ENCODE measurements at regions not wholly inside any gene's neighbourhood (a gene's known extent, or its start where the extent isn't known, plus 50 kb on each side); places are given as distances from the start of the nearest gene placed in this dataset.

DNA sequence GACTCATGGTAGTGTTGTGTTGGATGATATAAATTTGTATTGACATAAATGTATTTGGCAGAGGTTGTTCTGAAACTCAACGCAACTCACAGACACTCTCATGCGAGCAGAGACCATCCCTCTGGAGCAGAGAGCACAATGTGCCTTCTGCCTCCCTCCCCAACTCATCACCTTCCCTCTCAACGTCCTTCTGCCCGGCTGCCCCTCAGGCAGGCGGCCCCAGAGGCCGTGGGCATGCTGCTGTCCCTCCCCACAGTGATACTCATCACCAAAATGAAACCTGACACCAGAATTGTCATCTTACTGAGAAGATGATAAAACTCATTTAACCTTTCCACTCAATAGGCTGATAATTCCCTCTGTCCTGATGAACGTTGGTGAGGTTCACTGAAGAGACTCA, 260.6 kb downstream of the ETS1 start:
- no peak for TF ChIP-seq EED (IDR thresholded peaks at IDR 0.05; ENCODE audit: low read depth)
- no peak for TF ChIP-seq FOXM1 (IDR thresholded peaks at IDR 0.05; ENCODE audit: low read depth, low read length)
- TF ChIP-seq BHLHE40 (IDR thresholded peaks at IDR 0.05; ENCODE audit: borderline replicate concordance in 1 of 2, low read depth in 2 of 2, low read length in 1 of 2), result no peak
- TF ChIP-seq, protein P1, sequence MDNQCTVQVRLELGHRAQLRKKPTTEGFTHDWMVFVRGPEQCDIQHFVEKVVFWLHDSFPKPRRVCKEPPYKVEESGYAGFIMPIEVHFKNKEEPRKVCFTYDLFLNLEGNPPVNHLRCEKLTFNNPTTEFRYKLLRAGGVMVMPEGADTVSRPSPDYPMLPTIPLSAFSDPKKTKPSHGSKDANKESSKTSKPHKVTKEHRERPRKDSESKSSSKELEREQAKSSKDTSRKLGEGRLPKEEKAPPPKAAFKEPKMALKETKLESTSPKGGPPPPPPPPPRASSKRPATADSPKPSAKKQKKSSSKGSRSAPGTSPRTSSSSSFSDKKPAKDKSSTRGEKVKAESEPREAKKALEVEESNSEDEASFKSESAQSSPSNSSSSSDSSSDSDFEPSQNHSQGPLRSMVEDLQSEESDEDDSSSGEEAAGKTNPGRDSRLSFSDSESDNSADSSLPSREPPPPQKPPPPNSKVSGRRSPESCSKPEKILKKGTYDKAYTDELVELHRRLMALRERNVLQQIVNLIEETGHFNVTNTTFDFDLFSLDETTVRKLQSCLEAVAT (IDR thresholded peaks at IDR 0.05), result no peak
- TF ChIP-seq SMAD1 (IDR thresholded peaks at IDR 0.05; ENCODE audit: low read depth, partially characterized antibody), result no peak
- no peak for TF ChIP-seq PAX8 (IDR thresholded peaks at IDR 0.05)
- Histone ChIP-seq H3K4me3 (no peak overlapping the region), H2AFZ (ENCODE audit: control insufficient read depth, low read depth, low read length) (no peak overlapping the region), H4K20me1 (ENCODE audit: control insufficient read depth, insufficient read depth) (no peaks in the 10 kb centered on the region), H3K9me3 (replicated peaks; ENCODE audit: control insufficient read depth, insufficient read depth, low read length) (no peaks in the 10 kb centered on the region), H3K27me3 (replicated peaks in 1 of 2; ENCODE audit: control insufficient read depth in 2 of 2, insufficient read depth in 2 of 2, low read length in 1 of 2) (no peaks in the 10 kb centered on the region), H3K79me2 (ENCODE audit: control insufficient read depth, insufficient read depth, low read length) (no peaks in the 10 kb centered on the region), H3K9ac (ENCODE audit: control insufficient read depth, insufficient read depth, low read length) (no peak overlapping the region), H3K27ac (ENCODE audit: control insufficient read depth, insufficient read depth) (no peak overlapping the region), H3K4me2 (ENCODE audit: control insufficient read depth, insufficient read depth) (no peak overlapping the region), H3K4me1 (ENCODE audit: control insufficient read depth, insufficient read depth, low read length) (no peaks in the 10 kb centered on the region), H3K36me3 (ENCODE audit: control insufficient read depth in 2 of 2, insufficient read depth in 2 of 2, low read length in 1 of 2) (no peaks in the 10 kb centered on the region)
- ChIA-PET POLR2A (no interaction called here), SMC1A (ENCODE audit: uncharacterized antibody, unreplicated experiment) (interaction anchor here (1.9 kb wide), 1 partner anchor 302 kb away, joined by 4 read pairs; no protein-coding TSS in a partner anchor), CTCF (interaction anchor here (1.2 to 1.3 kb wide), 2 partner anchors 84 to 155 kb away, joined by 3 read pairs; no protein-coding TSS in a partner anchor), RAD21 (ENCODE audit: unreplicated experiment) (interaction anchor here (1.5 kb wide), 1 partner anchor 303 kb away, joined by 3 read pairs; no protein-coding TSS in a partner anchor)
- no peak for ATAC-seq
- intact Hi-C loops (cut with micrococcal nuclease; ENCODE audit: unreplicated experiment) (no loop called here), in situ Hi-C loops (cut with MboI) (no loop called here)
- DNase-seq (ENCODE audit: low read depth, low spot score), result no peak
- no peak for FAIRE-seq
- BruUV-seq (replicated peaks), result no TSS peak
- WGBS (ENCODE audit: insufficient coverage, insufficient replicate concordance, low lambda C conversion rate, missing lambda C conversion rate), result 48% methylated on average over 7 of the region's 7 CpGs

Measured in GM12878 (cell line).